ENCODE measurements at regions not wholly inside any gene's neighbourhood (a gene's known extent, or its start where the extent isn't known, plus 50 kb on each side); places are given as distances from the start of the nearest gene placed in this dataset.

DNA sequence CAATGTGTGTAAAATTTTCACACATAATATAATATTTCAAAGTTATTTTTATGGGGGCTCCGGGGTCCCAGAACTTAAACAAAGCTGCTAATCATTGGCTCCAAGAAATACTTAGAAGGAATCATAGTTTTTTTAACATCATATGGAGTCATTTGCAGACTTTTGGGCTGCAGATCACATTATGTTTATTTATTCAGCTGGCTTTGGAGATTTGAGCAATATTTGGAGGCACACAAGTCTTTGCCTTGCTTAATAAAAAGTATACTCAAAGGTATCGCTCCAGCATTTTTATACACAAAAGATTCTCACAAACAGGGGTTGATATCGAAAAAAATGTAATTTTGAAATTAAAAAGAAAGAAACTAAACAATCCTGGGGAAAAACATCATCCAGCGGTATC, 382.5 kb upstream of the TENM3 start:
- no peak overlapping the region for H3K56ac ChIP-seq (ENCODE audit: extremely low read depth, insufficient read depth, low read length)
- CTCF ChIA-PET, result interaction anchor here (0.5 kb wide), 1 partner anchor 335 kb away, joined by 3 read pairs; no protein-coding TSS in a partner anchor
- H4K8ac ChIP-seq (ENCODE audit: low read depth in 2 of 2, low read length in 2 of 2), result no peak overlapping the region
- no peak overlapping the region for H3K9ac ChIP-seq (ENCODE audit: low read depth, low read length)
- POLR2A ChIA-PET (ENCODE audit: unreplicated experiment), result no interaction called here
- H3K27ac ChIP-seq (ENCODE audit: insufficient read depth, low read length), result no peak overlapping the region
- DNase-seq (peak; percentile 68), ATAC-seq (ENCODE audit: low read depth) (peak; percentile 42)
- H3K4ac ChIP-seq (ENCODE audit: low read depth, low read length), result no peak overlapping the region
- H3K9me1 ChIP-seq (ENCODE audit: insufficient read depth, low read length), result no peaks in the 10 kb centered on the region
- no peaks in the 10 kb centered on the region for H3K79me1 ChIP-seq (ENCODE audit: low read depth in 1 of 2, low read length in 2 of 2)
- dilution Hi-C loops (cut with HindIII; ENCODE audit: low sequenced_read_pairs, unreplicated experiment) (no loop called here), in situ Hi-C loops (cut with MboI; ENCODE audit: low sequenced_read_pairs) (no loop called here), intact Hi-C loops (cut with micrococcal nuclease) (no loop called here)
- H3K14ac ChIP-seq (replicated peaks; ENCODE audit: low read depth, low read length), result no peak overlapping the region
- no CpG with 5 or more reads among the region's 4 CpGs for WGBS, 2 experiments (ENCODE audit: extremely low coverage in 2 of 2, insufficient read length in 1 of 2)
- no peak overlapping the region for H2BK20ac ChIP-seq (ENCODE audit: low read depth, low read length)
- H2BK15ac ChIP-seq (ENCODE audit: low read depth, low read length), result no peak overlapping the region
- no peaks in the 10 kb centered on the region for H3K36me3 ChIP-seq (ENCODE audit: control insufficient read depth, insufficient read depth, low read length)
- H4K5ac ChIP-seq (ENCODE audit: low read depth, low read length), result no peak overlapping the region
- H3K27me3 ChIP-seq (ENCODE audit: control insufficient read depth, insufficient read depth, low read length), result no peaks in the 10 kb centered on the region
- H3K4me3 ChIP-seq (ENCODE audit: insufficient read depth, low read depth, low read length), result no peak overlapping the region
- H3K4me1 ChIP-seq (ENCODE audit: control insufficient read depth, insufficient read depth, low read length), result no peaks in the 10 kb centered on the region; the same call in 1 of the 2 replicates
- no peak overlapping the region for H3K4me2 ChIP-seq (ENCODE audit: low read depth, low read length)
- no peak overlapping the region for H2BK5ac ChIP-seq (ENCODE audit: low read depth, low read length, poor library complexity, severe bottlenecking)
- H3K18ac ChIP-seq (ENCODE audit: low read depth, low read length), result no peak overlapping the region
- BruUV-seq (replicated peaks), result no TSS peak
- no peak for TF ChIP-seq CHD1 (IDR thresholded peaks at IDR 0.05; ENCODE audit: low read depth, low read length)
- H2AK9ac ChIP-seq (replicated peaks; ENCODE audit: low read depth, low read length, poor library complexity), result no peak overlapping the region
- H3K9me3 ChIP-seq (ENCODE audit: control insufficient read depth, insufficient read depth, low read length), result no peaks in the 10 kb centered on the region
- H3K23ac ChIP-seq (ENCODE audit: low read depth, low read length), result no peak overlapping the region
- no peak overlapping the region for H2AFZ ChIP-seq (replicated peaks; ENCODE audit: low read length, poor library complexity)
- no peak overlapping the region for H2AK5ac ChIP-seq (ENCODE audit: low read depth, low read length)
- H2BK120ac ChIP-seq (ENCODE audit: low read depth, low read length), result no peak overlapping the region
- H4K20me1 ChIP-seq (ENCODE audit: insufficient read depth, low read length), result no peaks in the 10 kb centered on the region
- H4K91ac ChIP-seq (ENCODE audit: insufficient read depth, low read depth, low read length), result no peak overlapping the region

All from IMR-90 (cell line).